ENCODE measurements at regions not wholly inside any gene's neighbourhood (a gene's known extent, or its start where the extent isn't known, plus 50 kb on each side); places are given as distances from the start of the nearest gene placed in this dataset.

DNA sequence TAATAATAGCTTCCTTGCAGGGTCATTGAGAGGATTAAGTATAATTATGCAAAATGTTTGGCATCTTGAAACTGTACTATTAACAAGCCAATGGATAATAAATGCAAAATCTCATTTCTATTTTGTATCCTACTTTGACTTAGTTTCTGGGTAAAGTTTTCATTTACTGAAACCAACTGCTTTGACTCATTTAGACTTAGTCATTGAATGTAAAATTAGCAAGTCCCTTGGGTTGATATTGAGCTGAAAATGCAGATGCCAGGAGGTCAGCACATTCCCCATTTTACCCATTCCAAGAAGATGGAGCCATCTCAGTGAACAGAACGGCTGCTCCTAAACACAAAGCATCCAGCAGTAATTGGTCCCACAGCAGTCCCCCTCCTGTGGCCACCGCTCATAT is 74.7 kb upstream of the GATB start:
- TF ChIP-seq, protein P1, sequence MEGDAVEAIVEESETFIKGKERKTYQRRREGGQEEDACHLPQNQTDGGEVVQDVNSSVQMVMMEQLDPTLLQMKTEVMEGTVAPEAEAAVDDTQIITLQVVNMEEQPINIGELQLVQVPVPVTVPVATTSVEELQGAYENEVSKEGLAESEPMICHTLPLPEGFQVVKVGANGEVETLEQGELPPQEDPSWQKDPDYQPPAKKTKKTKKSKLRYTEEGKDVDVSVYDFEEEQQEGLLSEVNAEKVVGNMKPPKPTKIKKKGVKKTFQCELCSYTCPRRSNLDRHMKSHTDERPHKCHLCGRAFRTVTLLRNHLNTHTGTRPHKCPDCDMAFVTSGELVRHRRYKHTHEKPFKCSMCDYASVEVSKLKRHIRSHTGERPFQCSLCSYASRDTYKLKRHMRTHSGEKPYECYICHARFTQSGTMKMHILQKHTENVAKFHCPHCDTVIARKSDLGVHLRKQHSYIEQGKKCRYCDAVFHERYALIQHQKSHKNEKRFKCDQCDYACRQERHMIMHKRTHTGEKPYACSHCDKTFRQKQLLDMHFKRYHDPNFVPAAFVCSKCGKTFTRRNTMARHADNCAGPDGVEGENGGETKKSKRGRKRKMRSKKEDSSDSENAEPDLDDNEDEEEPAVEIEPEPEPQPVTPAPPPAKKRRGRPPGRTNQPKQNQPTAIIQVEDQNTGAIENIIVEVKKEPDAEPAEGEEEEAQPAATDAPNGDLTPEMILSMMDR (IDR thresholded peaks at IDR 0.05) = no peak
- TF ChIP-seq ZFX (IDR thresholded peaks at IDR 0.05; ENCODE audit: borderline replicate concordance) = no peak

Measured in 22Rv1 (cell line).